Neural progenitor cell (in vitro differentiated cells): ENCODE measurements at regions not wholly inside any gene's neighbourhood (a gene's known extent, or its start where the extent isn't known, plus 50 kb on each side); places are given as distances from the start of the nearest gene placed in this dataset.

Source experiments
- CTCF ChIP-seq: fragments of 200-600 bp; sonication (generic); IDR thresholded peaks from 2 replicates; pipeline ENCODE4 v1.5.1; 2017; ENCODE audit warnings: antibody characterized with exemption, mild to moderate bottlenecking
- EZH2 ChIP-seq: fragments of 200-600 bp; sonication (generic); IDR thresholded peaks from 2 replicates; pipeline ENCODE4 v1.6.1; 2017; ENCODE audit warnings: antibody characterized with exemption, mild to moderate bottlenecking, moderate library complexity
- EZH2phosphoT487 ChIP-seq: fragments of 200-600 bp; sonication (generic); IDR thresholded peaks from 2 replicates; pipeline ENCODE4 v1.6.1; 2017; ENCODE audit warnings: antibody characterized with exemption

- TF ChIP-seq CTCF (no peak), EZH2 (no peak), EZH2phosphoT487 (no peak)
Measured at GRCh38 chr10:35838054-35838453, 196.0 kb upstream of the FZD8 start.
